ENCODE measurements at regions not wholly inside any gene's neighbourhood (a gene's known extent, or its start where the extent isn't known, plus 50 kb on each side); places are given as distances from the start of the nearest gene placed in this dataset.

DNA sequence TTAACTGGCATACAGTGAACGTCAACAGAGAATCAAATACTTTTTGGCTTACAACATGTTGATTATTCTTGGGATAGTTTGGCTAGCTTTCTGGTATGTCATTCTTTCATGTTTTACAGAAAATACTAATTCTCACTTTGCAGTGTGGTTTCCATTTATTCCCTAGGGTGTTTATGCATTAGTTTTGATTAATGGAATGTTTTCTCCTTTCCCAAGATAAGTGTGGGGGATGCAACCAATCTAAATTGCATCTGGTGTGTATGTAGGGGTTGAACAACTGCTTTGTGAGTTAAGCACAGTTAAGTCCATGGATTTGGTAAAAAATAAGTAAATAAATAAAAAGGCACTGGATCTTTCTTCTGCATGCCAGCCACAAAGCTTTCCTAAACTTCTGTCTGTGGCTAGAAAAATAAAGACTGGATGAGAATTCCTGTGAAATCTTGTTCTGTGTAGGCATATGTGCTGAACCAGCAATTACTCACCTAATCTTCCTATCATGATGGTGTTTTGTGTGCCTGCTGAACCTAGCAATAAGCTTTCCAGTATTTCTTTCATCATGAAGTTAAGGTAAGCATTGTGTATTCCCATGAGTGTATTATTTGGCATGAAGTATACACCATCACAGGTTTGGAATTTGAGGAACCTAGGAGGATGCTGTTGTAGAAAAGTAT is 50.6 kb upstream of the TENM3 start:
- no peaks in the 10 kb centered on the region for H3K36me3 ChIP-seq
- H3K4me3 ChIP-seq (ENCODE audit: low read depth, low read length), result no peak overlapping the region
- H3K27me3 ChIP-seq (ENCODE audit: insufficient read depth, low read depth, severe bottlenecking), result no peaks in the 10 kb centered on the region
- no peaks in the 10 kb centered on the region for H3K9me3 ChIP-seq (ENCODE audit: severe bottlenecking)
- no peak for DNase-seq
- no peak overlapping the region for H3K27ac ChIP-seq
- TF ChIP-seq, protein P1, sequence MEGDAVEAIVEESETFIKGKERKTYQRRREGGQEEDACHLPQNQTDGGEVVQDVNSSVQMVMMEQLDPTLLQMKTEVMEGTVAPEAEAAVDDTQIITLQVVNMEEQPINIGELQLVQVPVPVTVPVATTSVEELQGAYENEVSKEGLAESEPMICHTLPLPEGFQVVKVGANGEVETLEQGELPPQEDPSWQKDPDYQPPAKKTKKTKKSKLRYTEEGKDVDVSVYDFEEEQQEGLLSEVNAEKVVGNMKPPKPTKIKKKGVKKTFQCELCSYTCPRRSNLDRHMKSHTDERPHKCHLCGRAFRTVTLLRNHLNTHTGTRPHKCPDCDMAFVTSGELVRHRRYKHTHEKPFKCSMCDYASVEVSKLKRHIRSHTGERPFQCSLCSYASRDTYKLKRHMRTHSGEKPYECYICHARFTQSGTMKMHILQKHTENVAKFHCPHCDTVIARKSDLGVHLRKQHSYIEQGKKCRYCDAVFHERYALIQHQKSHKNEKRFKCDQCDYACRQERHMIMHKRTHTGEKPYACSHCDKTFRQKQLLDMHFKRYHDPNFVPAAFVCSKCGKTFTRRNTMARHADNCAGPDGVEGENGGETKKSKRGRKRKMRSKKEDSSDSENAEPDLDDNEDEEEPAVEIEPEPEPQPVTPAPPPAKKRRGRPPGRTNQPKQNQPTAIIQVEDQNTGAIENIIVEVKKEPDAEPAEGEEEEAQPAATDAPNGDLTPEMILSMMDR (IDR thresholded peaks at IDR 0.05; ENCODE audit: low read depth, low read length), result no peak

DNA sequence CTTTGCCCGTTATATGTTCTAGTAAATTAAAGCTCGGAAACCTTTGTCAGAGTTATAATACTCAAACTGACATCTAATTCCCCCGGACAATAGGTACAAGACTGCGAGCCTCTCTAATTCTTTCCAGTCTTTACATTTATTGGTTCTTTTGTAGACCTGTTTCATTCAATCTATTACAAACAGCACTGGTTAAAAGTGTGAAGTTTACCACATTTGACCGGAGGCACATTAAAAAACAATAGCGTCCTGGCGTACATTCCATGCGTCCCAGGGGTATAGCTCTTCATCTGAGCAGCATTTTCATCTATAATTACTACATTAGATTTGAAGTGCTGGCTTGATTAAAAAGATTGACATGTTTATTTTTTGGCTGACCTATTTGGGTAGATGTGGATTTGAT is 49.9 kb upstream of the TENM3 start:
- Histone ChIP-seq H3K36me3 (no peaks in the 10 kb centered on the region), H3K4me3 (ENCODE audit: low read depth, low read length) (no peak overlapping the region), H3K27ac (no peak overlapping the region), H3K27me3 (ENCODE audit: insufficient read depth, low read depth, severe bottlenecking) (no peaks in the 10 kb centered on the region), H3K9me3 (ENCODE audit: severe bottlenecking) (no peaks in the 10 kb centered on the region)
- TF ChIP-seq, protein P1 (IDR thresholded peaks at IDR 0.05; ENCODE audit: low read depth, low read length), result no peak
- DNase-seq, result no peak
